ENCODE measurements at regions not wholly inside any gene's neighbourhood (a gene's known extent, or its start where the extent isn't known, plus 50 kb on each side); places are given as distances from the start of the nearest gene placed in this dataset.

DNA sequence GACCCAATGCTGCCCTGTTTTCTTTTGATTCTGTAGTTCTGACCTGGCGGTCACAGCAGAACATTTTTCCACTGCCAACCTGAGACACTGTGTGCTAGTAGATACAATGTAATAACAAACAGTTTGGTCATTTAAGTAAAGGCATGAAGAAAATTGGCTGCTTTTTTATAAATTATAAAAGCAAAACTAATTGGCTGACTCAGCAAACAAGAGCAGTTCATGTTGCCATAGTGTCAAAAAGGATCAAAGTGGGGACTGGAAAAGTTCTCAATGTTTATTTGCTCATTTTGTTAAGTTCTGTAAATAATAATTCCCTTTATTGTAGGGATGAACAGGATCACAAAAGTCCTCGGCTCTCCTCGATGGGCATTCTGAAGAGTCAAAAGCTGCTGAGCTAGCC is 599.5 kb downstream of the PKHD1 start:
- Histone ChIP-seq H3K4me1 (no peaks in the 10 kb centered on the region), H3K9me3 (peaks cover 0 to 9% (median 0%) of the 10 kb centered on the region in 4 donors), H3K27me3 (no peaks in the 10 kb centered on the region), H3K36me3 (no peaks in the 10 kb centered on the region), H3K27ac (replicated peaks in 1 of 4) (no peak overlapping the region), H3K4me3 (no peak overlapping the region)
- TF ChIP-seq EP300 (IDR thresholded peaks at IDR 0.05) (no peak), POLR2A (IDR thresholded peaks at IDR 0.05; ENCODE audit: low read depth) (no peak), POLR2AphosphoS5 (IDR thresholded peaks at IDR 0.05) (no peak)
- TF ChIP-seq, protein P1, sequence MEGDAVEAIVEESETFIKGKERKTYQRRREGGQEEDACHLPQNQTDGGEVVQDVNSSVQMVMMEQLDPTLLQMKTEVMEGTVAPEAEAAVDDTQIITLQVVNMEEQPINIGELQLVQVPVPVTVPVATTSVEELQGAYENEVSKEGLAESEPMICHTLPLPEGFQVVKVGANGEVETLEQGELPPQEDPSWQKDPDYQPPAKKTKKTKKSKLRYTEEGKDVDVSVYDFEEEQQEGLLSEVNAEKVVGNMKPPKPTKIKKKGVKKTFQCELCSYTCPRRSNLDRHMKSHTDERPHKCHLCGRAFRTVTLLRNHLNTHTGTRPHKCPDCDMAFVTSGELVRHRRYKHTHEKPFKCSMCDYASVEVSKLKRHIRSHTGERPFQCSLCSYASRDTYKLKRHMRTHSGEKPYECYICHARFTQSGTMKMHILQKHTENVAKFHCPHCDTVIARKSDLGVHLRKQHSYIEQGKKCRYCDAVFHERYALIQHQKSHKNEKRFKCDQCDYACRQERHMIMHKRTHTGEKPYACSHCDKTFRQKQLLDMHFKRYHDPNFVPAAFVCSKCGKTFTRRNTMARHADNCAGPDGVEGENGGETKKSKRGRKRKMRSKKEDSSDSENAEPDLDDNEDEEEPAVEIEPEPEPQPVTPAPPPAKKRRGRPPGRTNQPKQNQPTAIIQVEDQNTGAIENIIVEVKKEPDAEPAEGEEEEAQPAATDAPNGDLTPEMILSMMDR (IDR thresholded peaks at IDR 0.05) = no peak
- DNase-seq (ENCODE audit: extremely low spot score) = no peak
- intact Hi-C loops (cut with DNase I) = no loop called here
- 67% methylated on average over 3 of the region's 3 CpGs for WGBS

DNA sequence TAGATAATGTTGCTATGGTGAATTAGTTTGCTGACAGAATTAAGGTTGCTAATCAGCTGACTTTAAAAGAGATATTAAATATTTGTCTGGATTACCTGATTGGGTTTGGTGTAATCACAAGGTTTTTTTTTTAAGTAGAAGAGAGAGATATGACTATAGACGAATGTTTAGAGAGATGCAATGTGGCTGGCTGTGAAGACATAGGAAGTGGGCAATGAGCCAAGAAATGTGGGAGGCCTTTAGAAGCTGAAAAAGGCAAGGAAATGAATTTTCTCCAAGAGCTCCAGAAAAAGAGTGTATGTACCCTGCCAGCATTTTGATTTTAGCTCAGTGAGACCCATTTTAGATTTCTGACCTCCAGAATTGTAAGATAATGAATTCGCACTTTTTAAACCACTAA is 598.3 kb downstream of the PKHD1 start:
- Histone ChIP-seq H3K4me1 (no peaks in the 10 kb centered on the region), H3K9me3 (peaks cover 0 to 9% (median 0%) of the 10 kb centered on the region in 4 donors), H3K27ac (replicated peaks in 1 of 4) (no peak overlapping the region), H3K36me3 (no peaks in the 10 kb centered on the region), H3K27me3 (no peaks in the 10 kb centered on the region), H3K4me3 (no peak overlapping the region)
- WGBS = 50% methylated on average over 2 of the region's 2 CpGs
- no peak for DNase-seq (ENCODE audit: extremely low spot score)
- intact Hi-C loops (cut with DNase I) = no loop called here
- TF ChIP-seq EP300 (IDR thresholded peaks at IDR 0.05) (no peak), POLR2A (IDR thresholded peaks at IDR 0.05; ENCODE audit: low read depth) (no peak), POLR2AphosphoS5 (IDR thresholded peaks at IDR 0.05) (no peak)
- TF ChIP-seq, protein P1 (IDR thresholded peaks at IDR 0.05) = no peak

DNA sequence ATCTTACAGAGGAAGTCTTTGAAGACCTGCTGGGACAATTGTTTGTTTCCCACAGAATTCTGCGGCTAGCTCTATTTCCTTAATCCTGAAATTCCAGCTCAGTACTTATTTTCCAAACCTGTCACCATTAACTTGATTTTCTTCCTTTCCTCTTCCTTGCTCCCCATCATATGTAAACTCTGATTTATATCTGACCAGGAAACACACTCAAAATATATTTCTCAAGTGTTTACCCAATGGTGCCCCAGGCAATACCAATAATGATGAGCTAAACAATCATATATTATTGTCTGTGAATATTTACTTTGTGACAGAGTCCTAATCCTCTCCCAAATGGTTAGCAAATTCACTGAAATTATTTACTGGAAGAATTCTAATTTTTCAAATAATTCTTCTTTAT is 597.3 kb downstream of the PKHD1 start:
- WGBS = 50% methylated on average over 1 of the region's 1 CpG
- TF ChIP-seq POLR2A (IDR thresholded peaks at IDR 0.05; ENCODE audit: low read depth) (no peak), EP300 (IDR thresholded peaks at IDR 0.05) (no peak), POLR2AphosphoS5 (IDR thresholded peaks at IDR 0.05) (no peak)
- TF ChIP-seq, protein P1 (IDR thresholded peaks at IDR 0.05) = no peak
- Histone ChIP-seq H3K36me3 (no peaks in the 10 kb centered on the region), H3K27me3 (no peaks in the 10 kb centered on the region), H3K4me3 (no peak overlapping the region), H3K4me1 (no peaks in the 10 kb centered on the region), H3K27ac (replicated peaks in 1 of 4) (no peak overlapping the region), H3K9me3 (peaks cover 0 to 9% (median 0%) of the 10 kb centered on the region in 4 donors)
- intact Hi-C loops (cut with DNase I) = no loop called here
- no peak for DNase-seq (ENCODE audit: extremely low spot score)

DNA sequence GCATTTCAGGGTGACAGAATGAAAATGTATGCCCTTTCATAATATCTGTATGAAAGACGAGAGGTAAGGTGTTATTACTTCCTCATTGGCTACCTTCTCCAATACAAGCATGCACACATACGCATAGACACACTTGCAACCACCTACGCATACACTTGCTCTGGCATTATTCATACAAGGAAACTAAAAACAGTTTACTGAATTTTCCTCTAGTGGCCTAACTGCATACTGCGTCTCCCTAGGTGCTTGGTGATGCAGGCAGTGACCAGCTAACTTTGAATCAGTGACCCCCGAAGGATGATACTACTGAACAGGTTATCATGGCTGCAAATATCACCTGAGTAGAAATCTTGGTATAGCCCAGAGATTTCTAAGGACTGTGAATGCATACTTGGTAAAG is 593.1 kb downstream of the PKHD1 start:
- no peaks in the 10 kb centered on the region for H3K9me3 ChIP-seq
- DNase-seq (ENCODE audit: extremely low spot score) = no peak
- intact Hi-C loops (cut with DNase I) = no loop called here
- WGBS = 82% methylated on average over 5 of the region's 5 CpGs
- no peaks in the 10 kb centered on the region for H3K27me3 ChIP-seq
- no peaks in the 10 kb centered on the region for H3K36me3 ChIP-seq
- H3K4me3 ChIP-seq = no peak overlapping the region
- no peaks in the 10 kb centered on the region for H3K4me1 ChIP-seq
- TF ChIP-seq POLR2A (IDR thresholded peaks at IDR 0.05; ENCODE audit: low read depth) (no peak), POLR2AphosphoS5 (IDR thresholded peaks at IDR 0.05) (no peak), EP300 (IDR thresholded peaks at IDR 0.05) (no peak)
- TF ChIP-seq, protein P1 (IDR thresholded peaks at IDR 0.05) = no peak
- H3K27ac ChIP-seq (replicated peaks in 1 of 4) = no peak overlapping the region

DNA sequence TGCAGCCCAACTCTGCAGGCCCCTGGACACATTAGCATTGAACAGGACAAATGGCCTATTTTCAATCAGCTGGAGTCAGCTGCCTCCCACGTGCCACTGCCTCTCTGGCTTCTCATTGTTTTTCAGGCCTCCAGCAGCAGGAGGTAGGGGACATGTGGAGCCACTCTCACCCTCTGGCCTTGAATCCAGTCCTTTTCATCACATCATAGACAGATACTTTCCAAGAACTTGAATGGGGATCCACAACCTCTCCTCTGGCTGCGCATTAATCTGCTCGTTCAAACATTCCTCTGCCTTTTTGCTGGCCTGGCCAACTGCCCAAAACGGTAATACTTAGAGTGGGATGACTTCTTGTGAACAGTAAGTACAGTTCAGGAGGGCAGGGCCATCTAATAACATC is 592.3 kb downstream of the PKHD1 start:
- no peak for DNase-seq (ENCODE audit: extremely low spot score)
- Histone ChIP-seq H3K4me1 (no peaks in the 10 kb centered on the region), H3K27ac (replicated peaks in 1 of 4) (no peak overlapping the region), H3K9me3 (no peaks in the 10 kb centered on the region), H3K27me3 (no peaks in the 10 kb centered on the region), H3K4me3 (no peak overlapping the region), H3K36me3 (no peaks in the 10 kb centered on the region)
- TF ChIP-seq EP300 (IDR thresholded peaks at IDR 0.05) (no peak), POLR2AphosphoS5 (IDR thresholded peaks at IDR 0.05) (no peak), POLR2A (IDR thresholded peaks at IDR 0.05; ENCODE audit: low read depth) (no peak)
- TF ChIP-seq, protein P1 (IDR thresholded peaks at IDR 0.05) = no peak
- intact Hi-C loops (cut with DNase I) = no loop called here
- WGBS = 47% methylated on average over 4 of the region's 4 CpGs
